Neural cell (in vitro differentiated cells): ENCODE measurements at regions not wholly inside any gene's neighbourhood (a gene's known extent, or its start where the extent isn't known, plus 50 kb on each side); places are given as distances from the start of the nearest gene placed in this dataset.

ENCODE experiments used
- CTCF ChIP-seq: fragments of 450-650 bp; IDR thresholded peaks from 2 replicates; pipeline ENCODE4 v1.5.1; 2014; ENCODE audit warnings: antibody characterized with exemption, mild to moderate bottlenecking, moderate library complexity; ENCODE audit not compliant: poor library complexity, severe bottlenecking
- MXI1 ChIP-seq: fragments of 450-650 bp; conservative IDR thresholded peaks from 2 replicates; pipeline ENCODE4 v1.6.1; 2014; ENCODE audit warnings: antibody characterized with exemption, mild to moderate bottlenecking; ENCODE audit not compliant: poor library complexity, severe bottlenecking
- SMC3 ChIP-seq: fragments of 450-650 bp; conservative IDR thresholded peaks from 2 replicates; pipeline ENCODE4 v1.6.1; 2014; ENCODE audit warnings: antibody characterized with exemption, mild to moderate bottlenecking, moderate library complexity; ENCODE audit not compliant: poor library complexity
- TAF1 ChIP-seq: IDR thresholded peaks from 2 replicates; pipeline ENCODE4 v1.6.1; 2012; ENCODE audit warnings: low read depth
- TF ChIP-seq, protein P1 (sequence below): IDR thresholded peaks from 2 replicates; pipeline ENCODE4 v1.6.1; 2012; ENCODE audit warnings: borderline replicate concordance

DNA sequence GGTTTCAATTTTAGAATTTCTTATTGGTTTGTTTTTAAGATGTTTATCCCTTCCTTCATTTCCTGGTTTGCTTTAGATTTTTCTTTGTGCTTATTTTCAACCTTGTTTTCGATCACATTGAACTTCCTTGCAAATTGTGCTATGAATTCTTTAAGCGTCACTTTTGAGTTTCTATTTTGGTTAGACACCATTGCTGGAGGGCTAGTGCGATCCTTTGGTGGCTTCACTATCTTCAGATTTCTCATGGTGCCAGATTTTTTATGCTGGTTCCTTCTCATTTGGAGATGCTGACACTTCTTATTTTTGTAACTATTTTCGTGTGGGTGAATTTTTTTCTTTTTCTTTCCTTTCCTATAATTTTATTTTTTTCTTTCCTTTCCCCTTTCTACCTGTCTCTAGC lies 227.2 kb upstream of the HDX start:
- TF ChIP-seq CTCF = no peak
- TF ChIP-seq, protein P1, sequence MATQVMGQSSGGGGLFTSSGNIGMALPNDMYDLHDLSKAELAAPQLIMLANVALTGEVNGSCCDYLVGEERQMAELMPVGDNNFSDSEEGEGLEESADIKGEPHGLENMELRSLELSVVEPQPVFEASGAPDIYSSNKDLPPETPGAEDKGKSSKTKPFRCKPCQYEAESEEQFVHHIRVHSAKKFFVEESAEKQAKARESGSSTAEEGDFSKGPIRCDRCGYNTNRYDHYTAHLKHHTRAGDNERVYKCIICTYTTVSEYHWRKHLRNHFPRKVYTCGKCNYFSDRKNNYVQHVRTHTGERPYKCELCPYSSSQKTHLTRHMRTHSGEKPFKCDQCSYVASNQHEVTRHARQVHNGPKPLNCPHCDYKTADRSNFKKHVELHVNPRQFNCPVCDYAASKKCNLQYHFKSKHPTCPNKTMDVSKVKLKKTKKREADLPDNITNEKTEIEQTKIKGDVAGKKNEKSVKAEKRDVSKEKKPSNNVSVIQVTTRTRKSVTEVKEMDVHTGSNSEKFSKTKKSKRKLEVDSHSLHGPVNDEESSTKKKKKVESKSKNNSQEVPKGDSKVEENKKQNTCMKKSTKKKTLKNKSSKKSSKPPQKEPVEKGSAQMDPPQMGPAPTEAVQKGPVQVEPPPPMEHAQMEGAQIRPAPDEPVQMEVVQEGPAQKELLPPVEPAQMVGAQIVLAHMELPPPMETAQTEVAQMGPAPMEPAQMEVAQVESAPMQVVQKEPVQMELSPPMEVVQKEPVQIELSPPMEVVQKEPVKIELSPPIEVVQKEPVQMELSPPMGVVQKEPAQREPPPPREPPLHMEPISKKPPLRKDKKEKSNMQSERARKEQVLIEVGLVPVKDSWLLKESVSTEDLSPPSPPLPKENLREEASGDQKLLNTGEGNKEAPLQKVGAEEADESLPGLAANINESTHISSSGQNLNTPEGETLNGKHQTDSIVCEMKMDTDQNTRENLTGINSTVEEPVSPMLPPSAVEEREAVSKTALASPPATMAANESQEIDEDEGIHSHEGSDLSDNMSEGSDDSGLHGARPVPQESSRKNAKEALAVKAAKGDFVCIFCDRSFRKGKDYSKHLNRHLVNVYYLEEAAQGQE = no peak
- TF ChIP-seq TAF1 = no peak
- TF ChIP-seq MXI1 = no peak
- no peak for TF ChIP-seq SMC3
